Activated CD4-positive, alpha-beta memory T cell treated with anti-CD3 and anti-CD28 coated beads for 36 hours (primary cell): ENCODE measurements at regions not wholly inside any gene's neighbourhood (a gene's known extent, or its start where the extent isn't known, plus 50 kb on each side); places are given as distances from the start of the nearest gene placed in this dataset.
"Not testable (repeated sequence)": the region's sequence is repeated elsewhere in the genome, so short reads cannot be mapped to it uniquely, and the experiment has no call there.

Source experiments
- CTCF ChIA-PET: fragments of 350-600 bp; sonication (Branson Sonifier 250); formaldehyde crosslinking; loops from one replicate; lab custom pipeline; 2021; ENCODE audit warnings: antibody characterized with exemption, inconsistent platforms; lab: Charles Lee
- POLR2A ChIA-PET: fragments of 350-600 bp; sonication (Branson Sonifier 250); formaldehyde crosslinking; loops from one replicate; lab custom pipeline; 2021; ENCODE audit warnings: antibody characterized with exemption; lab: Charles Lee
- DNase-seq: peaks from one replicate; pipeline ENCODE4 v3.0.0-alpha.2; 2020
- H3K27ac Mint-ChIP-seq: one replicate; pipeline ENCODE4 v1.8.0; 2021; ENCODE audit warnings: mixed read lengths
- H3K27me3 Mint-ChIP-seq: one replicate; pipeline ENCODE4 v1.8.0; 2021; ENCODE audit warnings: mixed read lengths
- H3K36me3 Mint-ChIP-seq: one replicate; pipeline ENCODE4 v1.8.0; 2021; ENCODE audit warnings: mixed read lengths
- H3K4me1 Mint-ChIP-seq: one replicate; pipeline ENCODE4 v1.8.0; 2021; ENCODE audit warnings: low read depth, mixed read lengths
- H3K4me3 Mint-ChIP-seq: one replicate; pipeline ENCODE4 v1.8.0; 2021; ENCODE audit warnings: mild to moderate bottlenecking, mixed read lengths
- H3K9me3 Mint-ChIP-seq: one replicate; pipeline ENCODE4 v1.8.0; 2021; ENCODE audit warnings: mixed read lengths
- intact Hi-C: fragments of 100-400 bp; cut with micrococcal nuclease; formaldehyde crosslinking; loops from one replicate; pipeline ENCODE4 v1.15.1; 2023

DNA sequence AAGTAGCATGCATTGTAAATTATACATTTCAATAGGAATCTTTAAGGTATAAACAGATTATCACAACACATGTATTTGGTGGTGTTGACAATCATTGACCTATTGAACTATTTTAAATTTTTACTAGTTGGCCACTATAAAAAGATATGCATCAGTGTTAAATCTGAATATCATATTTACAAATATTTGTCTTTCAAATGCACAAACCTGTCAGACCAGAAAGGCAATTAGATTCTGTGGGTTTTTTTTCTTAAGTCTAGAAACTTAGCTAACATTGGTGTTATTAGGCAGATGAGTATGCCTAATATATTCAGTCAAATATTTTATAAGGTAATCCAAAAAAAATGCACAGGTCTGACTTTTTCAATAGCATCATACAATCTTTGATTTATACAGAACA lies 241.4 kb upstream of the DGKB start:
- no peaks in the 10 kb centered on the region for H3K4me1 Mint-ChIP-seq
- intact Hi-C loops: no loop called here
- ChIA-PET CTCF (no interaction called here), POLR2A (no interaction called here)
- H3K4me3 Mint-ChIP-seq: no peak overlapping the region
- H3K9me3 Mint-ChIP-seq: peaks cover 7% of the 10 kb centered on the region
- no peak overlapping the region for H3K27ac Mint-ChIP-seq
- DNase-seq: no peak
- H3K27me3 Mint-ChIP-seq: no peaks in the 10 kb centered on the region
- no peaks in the 10 kb centered on the region for H3K36me3 Mint-ChIP-seq

DNA sequence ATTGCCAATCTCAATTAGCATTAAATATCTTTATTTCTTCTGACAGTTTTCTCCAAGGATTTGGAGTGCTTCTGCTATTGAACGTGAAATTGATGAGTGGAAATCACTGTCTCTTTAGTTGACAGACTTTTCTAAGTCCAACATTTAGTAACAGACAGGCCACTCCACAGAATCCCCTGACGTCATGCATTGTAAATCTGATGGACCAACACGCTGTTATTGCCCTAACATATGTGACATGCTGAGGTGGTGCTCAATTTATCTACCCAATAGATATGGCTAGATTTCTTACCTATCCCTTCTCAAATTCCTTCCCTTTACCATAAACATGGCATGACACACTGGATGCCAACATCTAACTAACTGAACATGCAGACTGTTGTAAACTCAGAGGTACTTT lies 240.6 kb upstream of the DGKB start:
- CTCF ChIA-PET: no interaction called here
- no peaks in the 10 kb centered on the region for H3K4me1 Mint-ChIP-seq
- POLR2A ChIA-PET: no interaction called here
- H3K27me3 Mint-ChIP-seq: no peaks in the 10 kb centered on the region
- no peak overlapping the region for H3K4me3 Mint-ChIP-seq
- intact Hi-C loops: no loop called here
- H3K9me3 Mint-ChIP-seq: peaks cover 6% of the 10 kb centered on the region
- no peak overlapping the region for H3K27ac Mint-ChIP-seq
- H3K36me3 Mint-ChIP-seq: no peaks in the 10 kb centered on the region
- no peak for DNase-seq

DNA sequence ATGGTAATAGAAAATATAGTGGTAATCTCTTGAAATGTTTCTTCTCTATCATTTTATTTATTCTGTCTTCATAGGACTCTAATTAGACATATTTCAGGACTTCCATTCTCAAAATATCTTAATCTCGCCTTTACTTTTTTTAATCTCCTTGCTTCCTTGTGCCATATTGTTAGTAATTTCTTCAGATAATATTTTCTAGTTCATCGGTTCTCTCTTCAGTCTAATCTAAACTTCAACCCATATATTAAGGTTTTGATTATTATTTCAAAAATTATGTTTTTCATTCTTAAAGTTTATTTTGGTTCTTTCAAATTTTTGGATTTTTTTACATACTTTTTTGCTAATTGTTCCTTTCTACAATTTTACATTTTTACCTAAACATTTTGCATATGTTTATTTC lies 237.9 kb upstream of the DGKB start:
- intact Hi-C loops: no loop called here
- H3K4me3 Mint-ChIP-seq: no peak overlapping the region
- POLR2A ChIA-PET: no interaction called here
- H3K36me3 Mint-ChIP-seq: no peaks in the 10 kb centered on the region
- H3K27ac Mint-ChIP-seq: no peak overlapping the region
- no peaks in the 10 kb centered on the region for H3K4me1 Mint-ChIP-seq
- no peaks in the 10 kb centered on the region for H3K9me3 Mint-ChIP-seq
- no peaks in the 10 kb centered on the region for H3K27me3 Mint-ChIP-seq
- CTCF ChIA-PET: interaction anchor here (0.6 kb wide), 1 partner anchor 15 kb away, joined by 4 read pairs; no protein-coding TSS in a partner anchor
- DNase-seq: no peak

DNA sequence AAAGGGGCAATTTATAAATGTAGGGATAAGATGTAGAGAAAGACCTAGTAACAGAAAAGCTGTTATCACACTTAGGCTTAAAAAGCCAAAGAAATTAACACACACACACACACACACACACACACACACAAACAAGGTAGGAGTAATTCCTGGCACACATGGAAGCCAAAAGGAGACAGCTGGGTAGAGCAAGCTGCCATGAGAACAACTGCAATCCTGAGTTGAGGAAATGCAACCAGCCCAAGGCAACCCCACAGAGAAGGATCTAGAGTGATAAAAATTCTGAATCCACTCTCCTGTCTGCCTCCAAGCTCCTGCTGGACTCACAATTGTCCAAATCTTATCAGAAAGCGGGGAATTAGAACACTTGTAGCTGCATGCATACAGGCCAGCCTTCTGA lies 229.1 kb upstream of the DGKB start:
- Mint-ChIP-seq H3K36me3 (no peaks in the 10 kb centered on the region), H3K27ac (no peak overlapping the region), H3K27me3 (no peaks in the 10 kb centered on the region), H3K4me1 (no peaks in the 10 kb centered on the region), H3K4me3 (no peak overlapping the region), H3K9me3 (no peaks in the 10 kb centered on the region)
- DNase-seq: no peak
- ChIA-PET CTCF (no interaction called here), POLR2A (no interaction called here)
- intact Hi-C loops: no loop called here

DNA sequence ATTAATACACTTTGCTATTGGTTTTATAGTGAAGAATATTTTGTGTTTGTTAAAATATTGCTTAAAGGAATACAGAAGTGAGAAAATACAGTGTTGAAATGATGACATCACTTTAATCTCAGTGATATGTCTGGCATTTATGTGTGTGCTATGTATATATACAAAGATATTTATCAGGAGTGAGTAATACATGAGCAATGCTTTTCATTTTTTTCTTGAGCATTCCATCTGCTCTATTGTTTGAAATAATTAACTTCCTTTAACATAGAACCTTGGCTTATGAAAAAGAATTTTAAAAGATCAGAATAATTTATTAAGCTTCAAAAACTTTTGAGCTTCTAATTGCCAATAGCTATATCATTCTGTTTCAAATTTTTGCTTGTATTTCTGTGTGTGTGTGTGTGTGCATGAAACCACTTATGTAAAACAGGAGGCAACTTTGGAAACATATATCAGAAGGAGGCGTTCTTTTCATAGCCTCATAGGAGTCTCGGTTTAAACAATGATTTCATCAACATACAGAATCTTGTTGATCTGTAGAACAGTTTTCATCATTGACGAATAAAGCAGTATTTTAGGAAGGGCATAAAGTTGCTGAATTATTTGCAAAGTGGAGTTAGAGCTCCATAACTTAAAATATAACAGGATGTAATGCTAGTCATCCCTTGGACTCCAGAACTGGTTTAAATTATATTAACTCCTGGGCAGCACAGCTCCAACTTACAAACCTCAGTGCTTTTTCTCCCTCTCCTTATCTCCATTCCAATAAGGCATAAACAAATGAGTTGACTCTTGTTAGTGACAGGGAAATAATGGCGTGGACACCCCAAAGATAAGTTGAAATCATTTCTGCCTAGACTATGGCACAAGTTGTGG lies 228.4 kb upstream of the DGKB start:
- Mint-ChIP-seq H3K27me3 (no peaks in the 10 kb centered on the region), H3K4me3 (no peak overlapping the region), H3K4me1 (no peaks in the 10 kb centered on the region), H3K36me3 (no peaks in the 10 kb centered on the region), H3K27ac (no peak overlapping the region), H3K9me3 (no peaks in the 10 kb centered on the region)
- intact Hi-C loops: no loop called here
- ChIA-PET POLR2A (no interaction called here), CTCF (no interaction called here)
- DNase-seq: no peak

DNA sequence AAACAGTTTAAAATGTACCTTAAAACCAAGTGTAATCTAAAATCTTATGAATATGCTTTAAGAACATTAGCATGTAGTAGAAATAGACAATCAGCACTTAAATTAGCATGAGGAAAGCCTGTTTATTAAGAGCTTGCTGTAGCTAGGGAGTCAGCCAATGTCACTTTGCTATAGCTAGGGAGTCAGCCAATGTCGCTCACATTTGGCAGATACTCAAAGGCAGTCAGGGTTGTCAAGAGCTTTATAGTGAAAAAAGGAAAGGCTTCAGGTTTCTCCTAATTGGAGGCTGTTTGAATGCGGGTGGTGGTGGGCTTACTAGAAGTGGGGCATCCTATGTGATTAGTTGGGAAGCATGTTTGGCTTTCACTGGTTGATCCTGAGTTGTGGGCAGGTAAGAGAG lies 226.2 kb upstream of the DGKB start:
- H3K4me1 Mint-ChIP-seq: no peaks in the 10 kb centered on the region
- no peak overlapping the region for H3K4me3 Mint-ChIP-seq
- POLR2A ChIA-PET: no interaction called here
- H3K27ac Mint-ChIP-seq: no peak overlapping the region
- no peak for DNase-seq
- CTCF ChIA-PET: no interaction called here
- no peaks in the 10 kb centered on the region for H3K27me3 Mint-ChIP-seq
- intact Hi-C loops: no loop called here
- H3K36me3 Mint-ChIP-seq: no peaks in the 10 kb centered on the region
- no peaks in the 10 kb centered on the region for H3K9me3 Mint-ChIP-seq

DNA sequence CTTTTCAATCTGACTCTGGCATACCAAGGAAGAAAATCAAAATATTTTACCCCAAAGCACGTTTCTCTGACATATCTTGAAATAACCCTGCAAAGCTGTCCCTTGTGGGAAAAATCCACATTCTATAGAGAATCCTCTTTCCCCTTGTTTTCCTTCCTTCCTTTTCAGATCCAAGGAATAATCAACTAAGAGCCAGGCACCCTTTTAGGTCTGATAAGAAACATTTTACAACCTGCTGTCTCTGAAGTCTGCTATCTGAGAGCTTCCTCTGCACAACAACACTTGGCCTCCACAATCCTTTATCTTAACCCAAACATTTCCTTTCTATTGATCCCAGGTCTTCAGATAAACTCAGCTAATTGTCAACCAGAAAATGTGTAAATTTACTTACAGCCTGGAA lies 224.1 kb upstream of the DGKB start:
- H3K36me3 Mint-ChIP-seq, H3K27me3 Mint-ChIP-seq, H3K4me1 Mint-ChIP-seq, H3K27ac Mint-ChIP-seq, H3K9me3 Mint-ChIP-seq, H3K4me3 Mint-ChIP-seq, DNase-seq, intact Hi-C loops, CTCF ChIA-PET, POLR2A ChIA-PET: not testable (repeated sequence)

DNA sequence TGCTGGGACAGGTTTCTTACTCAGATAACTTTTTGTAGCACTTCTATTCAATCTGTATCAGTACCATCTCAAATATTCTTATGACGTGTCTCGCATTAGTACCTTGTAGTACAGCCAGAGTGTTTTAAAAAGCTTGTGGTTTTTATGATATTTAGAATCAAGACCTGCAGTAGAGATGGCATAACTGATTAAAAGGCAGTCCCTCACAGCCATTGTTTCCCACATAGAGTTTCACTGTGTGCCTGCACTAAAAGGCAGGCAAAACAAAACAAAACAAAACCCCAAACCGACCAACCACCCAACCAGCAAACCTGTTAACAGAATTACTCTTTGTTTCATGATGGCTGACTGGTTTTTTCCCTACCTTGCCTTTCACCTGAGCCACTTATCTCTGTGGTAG lies 221.3 kb upstream of the DGKB start:
- Mint-ChIP-seq H3K4me3 (no peak overlapping the region), H3K9me3 (peaks cover 7% of the 10 kb centered on the region), H3K27ac (no peak overlapping the region), H3K4me1 (no peaks in the 10 kb centered on the region), H3K27me3 (no peaks in the 10 kb centered on the region), H3K36me3 (no peaks in the 10 kb centered on the region)
- POLR2A ChIA-PET: no interaction called here
- intact Hi-C loops: no loop called here
- no peak for DNase-seq
- CTCF ChIA-PET: no interaction called here

DNA sequence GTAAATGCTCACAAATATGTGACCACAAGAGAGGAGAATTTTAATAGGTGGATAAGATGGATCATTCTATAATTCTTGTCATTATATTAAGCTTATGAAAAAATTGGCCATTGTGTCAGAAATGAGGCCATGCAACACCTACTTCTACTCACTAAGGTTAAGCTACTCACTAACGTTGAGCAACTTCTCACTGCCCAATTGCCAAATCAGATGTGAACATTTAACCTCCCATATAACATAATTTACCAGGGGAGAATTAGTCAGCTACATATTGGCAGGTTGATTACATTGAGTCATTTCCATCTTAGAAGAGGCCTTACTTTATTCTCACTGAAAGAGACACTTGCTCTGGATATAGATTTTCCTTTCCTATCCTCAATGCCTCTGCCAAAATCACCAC lies 211.2 kb upstream of the DGKB start:
- POLR2A ChIA-PET: no interaction called here
- Mint-ChIP-seq H3K4me1 (no peaks in the 10 kb centered on the region), H3K9me3 (peaks cover 3% of the 10 kb centered on the region), H3K27ac (no peak overlapping the region), H3K4me3 (no peak overlapping the region), H3K27me3 (no peaks in the 10 kb centered on the region), H3K36me3 (no peaks in the 10 kb centered on the region)
- intact Hi-C loops: no loop called here
- CTCF ChIA-PET: no interaction called here
- DNase-seq: no peak

DNA sequence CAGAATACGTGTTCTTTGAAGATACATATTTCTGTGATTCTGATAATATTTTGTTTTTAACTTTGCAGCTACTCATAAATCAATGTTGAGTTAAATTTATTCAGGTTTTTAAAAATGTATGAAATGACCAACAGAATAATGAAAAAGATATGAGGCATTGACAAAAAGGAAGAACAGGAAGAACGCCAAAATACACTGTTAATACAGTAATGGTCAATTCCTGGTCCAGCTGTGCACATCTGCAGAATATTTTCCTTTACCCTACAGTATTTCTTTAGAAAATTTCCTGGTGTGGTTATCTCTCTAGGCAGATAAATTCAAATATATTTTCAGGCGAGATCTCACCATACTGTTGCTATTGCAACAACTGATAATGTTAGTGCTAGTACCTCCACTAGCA lies 203.2 kb upstream of the DGKB start:
- no peak overlapping the region for H3K27ac Mint-ChIP-seq
- intact Hi-C loops: no loop called here

DNA sequence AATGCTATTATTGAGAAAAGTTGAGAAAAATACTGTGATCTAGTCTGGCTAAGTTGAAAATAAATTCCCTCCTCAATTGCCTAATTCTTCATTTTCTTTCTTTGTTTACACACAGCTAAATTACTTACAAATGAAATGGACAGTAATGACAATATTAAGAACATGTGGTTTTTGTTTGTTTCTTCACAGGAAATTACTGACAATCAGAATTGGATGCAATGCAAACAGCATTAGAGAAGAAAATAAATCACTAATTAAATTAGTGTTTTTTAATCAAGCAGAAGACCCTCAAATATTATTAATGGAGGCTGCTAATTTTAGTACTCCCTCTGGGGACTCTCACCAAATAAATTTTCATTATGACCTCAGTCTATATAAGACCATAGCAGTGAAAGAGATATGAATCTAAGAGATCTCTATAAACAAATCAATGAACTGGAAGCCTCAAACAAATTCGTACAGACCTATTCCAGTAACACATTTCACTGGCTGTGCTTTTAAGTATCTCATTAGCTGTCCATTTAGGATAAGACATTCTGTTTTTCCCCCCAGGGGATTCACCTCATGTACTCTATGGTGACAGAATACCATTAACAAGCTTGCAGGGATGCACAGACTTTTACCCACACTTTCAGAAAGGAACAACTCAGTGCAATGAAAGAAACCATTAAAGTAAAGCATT lies 202.0 kb upstream of the DGKB start:
- ChIA-PET POLR2A (no interaction called here), CTCF (no interaction called here)
- no peaks in the 10 kb centered on the region for H3K36me3 Mint-ChIP-seq
- H3K27me3 Mint-ChIP-seq: no peaks in the 10 kb centered on the region
- H3K9me3 Mint-ChIP-seq: peaks cover 2% of the 10 kb centered on the region
- intact Hi-C loops: no loop called here
- H3K4me1 Mint-ChIP-seq: no peaks in the 10 kb centered on the region
- no peak for DNase-seq
- H3K4me3 Mint-ChIP-seq: no peak overlapping the region
- no peak overlapping the region for H3K27ac Mint-ChIP-seq

More for the DNA sequence above, 203.2 kb upstream of the DGKB start:
- H3K4me3 Mint-ChIP-seq: no peak overlapping the region
- no peaks in the 10 kb centered on the region for H3K27me3 Mint-ChIP-seq
- no peaks in the 10 kb centered on the region for H3K36me3 Mint-ChIP-seq
- CTCF ChIA-PET: no interaction called here
- POLR2A ChIA-PET: no interaction called here
- H3K4me1 Mint-ChIP-seq: no peaks in the 10 kb centered on the region
- no peak for DNase-seq
- H3K9me3 Mint-ChIP-seq: peaks cover 2% of the 10 kb centered on the region

DNA sequence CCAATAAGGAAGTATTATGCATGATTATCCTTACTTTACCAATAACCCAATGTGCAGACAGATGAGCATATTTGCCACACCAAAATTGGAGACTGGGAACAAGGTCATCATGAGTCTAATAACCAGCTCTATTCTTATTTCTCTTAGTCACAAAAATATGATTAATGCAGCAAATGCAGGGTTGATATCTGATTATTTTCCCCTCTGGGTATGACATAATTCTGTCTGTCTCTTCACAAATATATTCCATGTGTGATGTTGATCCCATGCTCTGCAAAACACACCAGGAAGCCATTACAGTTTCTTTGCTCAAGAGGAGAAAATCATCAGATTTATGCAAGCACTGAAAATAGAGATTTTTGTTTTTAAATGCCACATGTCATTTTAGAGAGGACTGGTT lies 196.5 kb upstream of the DGKB start:
- ChIA-PET CTCF (no interaction called here), POLR2A (no interaction called here)
- intact Hi-C loops: no loop called here
- peaks cover 2% of the 10 kb centered on the region for H3K9me3 Mint-ChIP-seq
- H3K4me1 Mint-ChIP-seq: no peaks in the 10 kb centered on the region
- H3K36me3 Mint-ChIP-seq: no peaks in the 10 kb centered on the region
- no peak for DNase-seq
- no peak overlapping the region for H3K4me3 Mint-ChIP-seq
- no peaks in the 10 kb centered on the region for H3K27me3 Mint-ChIP-seq
- no peak overlapping the region for H3K27ac Mint-ChIP-seq

DNA sequence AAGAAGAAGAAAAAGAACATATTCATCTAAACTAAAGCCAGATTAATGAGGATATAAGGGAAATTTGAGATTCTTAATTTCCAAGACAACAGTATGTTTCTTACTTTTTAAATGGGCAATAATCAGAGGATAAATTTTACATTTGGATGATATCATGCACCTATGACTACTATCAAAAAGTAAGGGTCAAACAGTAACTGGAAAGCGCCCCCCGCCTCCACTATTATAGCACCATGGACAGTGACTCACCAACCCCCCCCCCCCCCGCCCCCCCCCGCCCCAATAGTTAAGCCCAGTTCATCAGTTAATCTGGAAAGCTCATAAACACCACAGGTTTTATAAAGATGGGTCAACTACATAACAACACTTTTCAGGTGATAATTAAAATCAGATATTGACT lies 194.3 kb upstream of the DGKB start:
- Mint-ChIP-seq H3K27me3 (no peaks in the 10 kb centered on the region), H3K27ac (no peak overlapping the region), H3K4me3 (no peak overlapping the region), H3K9me3 (peaks cover 2% of the 10 kb centered on the region), H3K4me1 (no peaks in the 10 kb centered on the region), H3K36me3 (no peaks in the 10 kb centered on the region)
- intact Hi-C loops: no loop called here
- DNase-seq: no peak
- POLR2A ChIA-PET: no interaction called here
- CTCF ChIA-PET: no interaction called here
